K562 (cell line): ENCODE measurements at regions not wholly inside any gene's neighbourhood (a gene's known extent, or its start where the extent isn't known, plus 50 kb on each side); places are given as distances from the start of the nearest gene placed in this dataset.

Experiments used
- ATAC-seq: fragments of 200-7000 bp; cut with Tn5 transposase; 3 replicates; pipeline ENCODE4 v1.9.1; 2020; ENCODE audit warnings: moderate library complexity
- BruUV-seq: library from RNA; stranded (reverse); fragments of 400-500 nt; replicated peaks from 2 replicates; lab custom pipeline; 2021; lab: Mats Ljungman, UMichigan
- CTCF ChIA-PET: fragments of 300-600 bp; formaldehyde crosslinking; extraction: SDS; loops from one replicate; lab custom pipeline; 2021; ENCODE audit warnings: low intra/inter-chr PET ratio; lab: Yijun Ruan, JAX
- POLR2A ChIA-PET: fragments of 300-600, 350-650 bp; sonication (Branson Sonifier 250); formaldehyde crosslinking; extraction: SDS; loops from one replicate; lab custom pipeline; 2021; ENCODE audit warnings: antibody characterized with exemption, inconsistent platforms; lab: Yijun Ruan, JAX
- DNase-seq, 4 experiments: peaks; one replicate each; pipeline versions ENCODE4 v3.0.0 to v3.0.0-alpha.2; 2011 to 2018; ENCODE audit warnings: low spot score in 3 of 4, mixed read lengths in 3 of 4; ENCODE audit errors: extremely low read depth in 1 of 4
- FAIRE-seq: peaks from 2 replicates; lab custom pipeline; 2011; peaks lifted over from hg19 to GRCh38; lab: Jason Lieb, UNC
- H2AFZ ChIP-seq: 2 replicates; pipeline ENCODE4 v1.6.0; 2011; ENCODE audit warnings: low read depth, low read length, control low read depth, inconsistent platforms
- H3K27ac ChIP-seq: fragments of 200-600 bp; 3 replicates; pipeline ENCODE4 v1.8.0; 2011; ENCODE audit warnings: low read depth, mild to moderate bottlenecking, control low read depth, inconsistent platforms, low read length, moderate library complexity, mixed read lengths; ENCODE audit errors: extremely low read depth
- H3K27me3 ChIP-seq, 2 experiments: fragments of 300-600 bp in 1 of 2; 2 replicates in 1 of 2; 3 replicates in 1 of 2; pipeline versions ENCODE4 v1.6.0 to v1.8.0; 2011; ENCODE audit warnings: inconsistent platforms in 2 of 2, low read length in 2 of 2, mild to moderate bottlenecking in 1 of 2, mixed read lengths in 1 of 2, moderate library complexity in 1 of 2; ENCODE audit not compliant: control insufficient read depth in 2 of 2, insufficient read depth in 2 of 2
- H3K36me3 ChIP-seq: fragments of 300-600 bp; 3 replicates; pipeline ENCODE4 v1.8.0; 2011; ENCODE audit warnings: mild to moderate bottlenecking, low read length, inconsistent platforms; ENCODE audit not compliant: control insufficient read depth, insufficient read depth
- H3K4me1 ChIP-seq, 2 experiments: fragments of 200-600 bp in 1 of 2; replicated peaks in 1 of 2; 2 replicates in 1 of 2; 3 replicates in 1 of 2; pipeline versions ENCODE4 v1.5.1 to v1.8.0; 2011; ENCODE audit warnings: inconsistent platforms in 2 of 2, low read length in 2 of 2, mild to moderate bottlenecking in 1 of 2, mixed read lengths in 1 of 2, moderate library complexity in 1 of 2; ENCODE audit not compliant: control insufficient read depth in 2 of 2, insufficient read depth in 2 of 2
- H3K4me2 ChIP-seq: 2 replicates; pipeline ENCODE4 v1.6.1; 2011; ENCODE audit warnings: low read length, control low read depth, inconsistent platforms, mixed read lengths; ENCODE audit not compliant: insufficient read depth
- H3K4me3 ChIP-seq: fragments of 200-600 bp; sonication (generic), shearing (Covaris generic); 2 replicates; pipeline ENCODE4 v1.5.1; 2016; ENCODE audit warnings: control low read depth, inconsistent platforms
- H3K79me2 ChIP-seq: fragments of 200-600 bp; 3 replicates; pipeline ENCODE4 v1.8.0; 2011; ENCODE audit warnings: low read length, inconsistent platforms; ENCODE audit not compliant: control insufficient read depth, insufficient read depth
- H3K9ac ChIP-seq, 2 experiments: 2 replicates each; pipeline versions ENCODE4 v1.6.0 to v1.6.1; 2011; ENCODE audit warnings: low read depth in 2 of 2, low read length in 2 of 2, control low read depth in 1 of 2, inconsistent platforms in 1 of 2, mild to moderate bottlenecking in 1 of 2, mixed read lengths in 1 of 2; ENCODE audit not compliant: insufficient read depth in 1 of 2
- H3K9me1 ChIP-seq: one replicate; pipeline ENCODE4 v1.6.0; 2011; ENCODE audit warnings: inconsistent platforms, mild to moderate bottlenecking, low read length, moderate library complexity; ENCODE audit not compliant: control insufficient read depth, insufficient read depth
- H3K9me3 ChIP-seq: replicated peaks from 2 replicates; pipeline ENCODE4 v1.5.1; 2011; ENCODE audit warnings: low read depth, low read length, inconsistent platforms; ENCODE audit not compliant: control insufficient read depth, insufficient read depth
- H4K20me1 ChIP-seq: replicated peaks from 2 replicates; pipeline ENCODE4 v1.6.1; 2011; ENCODE audit warnings: low read length, inconsistent platforms, mixed read lengths; ENCODE audit not compliant: control insufficient read depth, insufficient read depth
- HEY1 ChIP-seq: fragments of 250-450 bp; sonication (Bioruptor Pico); IDR thresholded peaks from 2 replicates; pipeline ENCODE4 v1.5.0; 2020; ENCODE audit warnings: mild to moderate bottlenecking, moderate library complexity, borderline replicate concordance
- SP1 ChIP-seq: sonication (generic); formaldehyde crosslinking; IDR thresholded peaks from 2 replicates; pipeline ENCODE4 v1.8.1; 2022; ENCODE audit warnings: mild to moderate bottlenecking, missing genetic modification reagents
- U2AF2 ChIP-seq: fragments of 200-400 bp; formaldehyde crosslinking; optimal IDR thresholded peaks from 2 replicates; pipeline ENCODE3; 2017; ENCODE audit warnings: low read depth, mild to moderate bottlenecking, low read length
- ZC3H4 ChIP-seq: sonication (generic); formaldehyde crosslinking; IDR thresholded peaks from 2 replicates; pipeline ENCODE4 v1.9.0; 2021; ENCODE audit warnings: missing genetic modification reagents, borderline replicate concordance
- WGBS: fragments of 100-300 bp; shearing (Covaris generic); methylation state at CpG from one replicate; pipeline ENCODE4 v1.1.6; 2016; ENCODE audit warnings: low coverage, mixed read lengths; ENCODE audit not compliant: insufficient coverage; ENCODE audit errors: missing lambda C conversion rate; 5-methylcytosine and 5-hydroxymethylcytosine counted together
- in situ Hi-C: fragments of 300-500 bp; cut with MboI; formaldehyde crosslinking; loops from 4 replicates; pipeline ENCODE4 v1.15.0; 2018; ENCODE audit warnings: inconsistent platforms, mixed read lengths
- intact Hi-C: fragments of 100-400 bp; cut with micrococcal nuclease; formaldehyde crosslinking; loops from 2 replicates; pipeline ENCODE4 v1.14.2; 2022
- TF ChIP-seq, protein P1 (sequence below): fragments of 450-650 bp; IDR thresholded peaks from 2 replicates; pipeline ENCODE4 v1.6.1; 2017; ENCODE audit warnings: mild to moderate bottlenecking, moderate library complexity
- TF ChIP-seq, protein P2 (sequence below), 2 experiments: IDR thresholded peaks in 1 of 2; conservative IDR thresholded peaks in 1 of 2; 2 replicates each; pipeline ENCODE4 v1.6.1; 2016; ENCODE audit warnings: low read depth in 2 of 2, mild to moderate bottlenecking in 1 of 2, missing compliant biosample characterization in 1 of 2, missing genetic modification characterization in 1 of 2, moderate library complexity in 1 of 2
- TF ChIP-seq, protein P3 (sequence below): fragments of 450-650 bp; formaldehyde crosslinking; IDR thresholded peaks from 2 replicates; pipeline ENCODE4 v1.4.0; 2020; ENCODE audit warnings: mild to moderate bottlenecking, moderate library complexity
- TF ChIP-seq, protein P4 (sequence below): fragments of 250-450 bp; sonication (Bioruptor Pico); IDR thresholded peaks from 2 replicates; pipeline ENCODE4 v1.8.0; 2021; ENCODE audit warnings: moderate library complexity, mild to moderate bottlenecking, inconsistent platforms

DNA sequence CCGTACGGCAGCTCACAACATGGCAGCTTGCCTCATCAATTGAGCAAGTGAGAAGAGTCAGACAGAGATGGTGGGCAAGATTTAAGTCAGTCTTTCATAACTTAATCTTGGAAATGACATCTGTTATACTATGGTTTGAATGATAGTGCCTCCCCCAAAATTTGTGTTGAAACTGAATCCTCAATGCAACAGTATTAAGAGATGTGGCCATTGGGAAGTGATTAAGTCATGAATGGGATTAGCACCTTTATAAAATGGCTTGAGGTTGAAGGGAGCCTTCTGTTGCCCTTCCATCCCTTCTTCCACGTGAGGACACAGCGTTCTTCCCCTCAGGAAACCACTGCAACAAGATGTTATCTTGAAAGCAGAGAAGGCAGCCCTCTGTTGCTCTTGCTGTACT lies 124.2 kb downstream of the C12orf75 start:
- Histone ChIP-seq H2AFZ (no peak overlapping the region), H3K9ac (no peak overlapping the region), H3K4me2 (no peak overlapping the region), H3K79me2 (no peaks in the 10 kb centered on the region), H3K9me3 (no peaks in the 10 kb centered on the region), H3K4me1 (no peaks in the 10 kb centered on the region), H3K27ac (no peak overlapping the region), H3K27me3 (no peaks in the 10 kb centered on the region; a peak in 1 of 5 replicates), H4K20me1 (no peaks in the 10 kb centered on the region), H3K36me3 (no peaks in the 10 kb centered on the region), H3K4me3 (no peak overlapping the region), H3K9me1 (no peaks in the 10 kb centered on the region)
- no peak for DNase-seq
- CTCF ChIA-PET = no interaction called here
- no peak for ATAC-seq
- intact Hi-C loops (no loop called here), in situ Hi-C loops (no loop called here)
- 3% methylated on average over 4 of the region's 4 CpGs for WGBS
- TF ChIP-seq ZC3H4 = no peak
- TF ChIP-seq, protein P1, sequence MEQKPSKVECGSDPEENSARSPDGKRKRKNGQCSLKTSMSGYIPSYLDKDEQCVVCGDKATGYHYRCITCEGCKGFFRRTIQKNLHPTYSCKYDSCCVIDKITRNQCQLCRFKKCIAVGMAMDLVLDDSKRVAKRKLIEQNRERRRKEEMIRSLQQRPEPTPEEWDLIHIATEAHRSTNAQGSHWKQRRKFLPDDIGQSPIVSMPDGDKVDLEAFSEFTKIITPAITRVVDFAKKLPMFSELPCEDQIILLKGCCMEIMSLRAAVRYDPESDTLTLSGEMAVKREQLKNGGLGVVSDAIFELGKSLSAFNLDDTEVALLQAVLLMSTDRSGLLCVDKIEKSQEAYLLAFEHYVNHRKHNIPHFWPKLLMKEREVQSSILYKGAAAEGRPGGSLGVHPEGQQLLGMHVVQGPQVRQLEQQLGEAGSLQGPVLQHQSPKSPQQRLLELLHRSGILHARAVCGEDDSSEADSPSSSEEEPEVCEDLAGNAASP = no peak
- TF ChIP-seq, protein P2, sequence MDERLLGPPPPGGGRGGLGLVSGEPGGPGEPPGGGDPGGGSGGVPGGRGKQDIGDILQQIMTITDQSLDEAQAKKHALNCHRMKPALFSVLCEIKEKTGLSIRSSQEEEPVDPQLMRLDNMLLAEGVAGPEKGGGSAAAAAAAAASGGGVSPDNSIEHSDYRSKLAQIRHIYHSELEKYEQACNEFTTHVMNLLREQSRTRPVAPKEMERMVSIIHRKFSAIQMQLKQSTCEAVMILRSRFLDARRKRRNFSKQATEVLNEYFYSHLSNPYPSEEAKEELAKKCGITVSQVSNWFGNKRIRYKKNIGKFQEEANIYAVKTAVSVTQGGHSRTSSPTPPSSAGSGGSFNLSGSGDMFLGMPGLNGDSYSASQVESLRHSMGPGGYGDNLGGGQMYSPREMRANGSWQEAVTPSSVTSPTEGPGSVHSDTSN (CRISPR knock-in tag; IDR thresholded peaks at IDR 0.05; ENCODE audit: low read depth) = no peak
- TF ChIP-seq, protein P2 (tag; conservative IDR thresholded peaks at IDR 0.05; ENCODE audit: low read depth) = no peak
- TF ChIP-seq, protein P3, sequence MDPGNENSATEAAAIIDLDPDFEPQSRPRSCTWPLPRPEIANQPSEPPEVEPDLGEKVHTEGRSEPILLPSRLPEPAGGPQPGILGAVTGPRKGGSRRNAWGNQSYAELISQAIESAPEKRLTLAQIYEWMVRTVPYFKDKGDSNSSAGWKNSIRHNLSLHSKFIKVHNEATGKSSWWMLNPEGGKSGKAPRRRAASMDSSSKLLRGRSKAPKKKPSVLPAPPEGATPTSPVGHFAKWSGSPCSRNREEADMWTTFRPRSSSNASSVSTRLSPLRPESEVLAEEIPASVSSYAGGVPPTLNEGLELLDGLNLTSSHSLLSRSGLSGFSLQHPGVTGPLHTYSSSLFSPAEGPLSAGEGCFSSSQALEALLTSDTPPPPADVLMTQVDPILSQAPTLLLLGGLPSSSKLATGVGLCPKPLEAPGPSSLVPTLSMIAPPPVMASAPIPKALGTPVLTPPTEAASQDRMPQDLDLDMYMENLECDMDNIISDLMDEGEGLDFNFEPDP (CRISPR knock-in tag) = no peak
- no peak for TF ChIP-seq HEY1 (CRISPR knock-in tag)
- TF ChIP-seq, protein P4, sequence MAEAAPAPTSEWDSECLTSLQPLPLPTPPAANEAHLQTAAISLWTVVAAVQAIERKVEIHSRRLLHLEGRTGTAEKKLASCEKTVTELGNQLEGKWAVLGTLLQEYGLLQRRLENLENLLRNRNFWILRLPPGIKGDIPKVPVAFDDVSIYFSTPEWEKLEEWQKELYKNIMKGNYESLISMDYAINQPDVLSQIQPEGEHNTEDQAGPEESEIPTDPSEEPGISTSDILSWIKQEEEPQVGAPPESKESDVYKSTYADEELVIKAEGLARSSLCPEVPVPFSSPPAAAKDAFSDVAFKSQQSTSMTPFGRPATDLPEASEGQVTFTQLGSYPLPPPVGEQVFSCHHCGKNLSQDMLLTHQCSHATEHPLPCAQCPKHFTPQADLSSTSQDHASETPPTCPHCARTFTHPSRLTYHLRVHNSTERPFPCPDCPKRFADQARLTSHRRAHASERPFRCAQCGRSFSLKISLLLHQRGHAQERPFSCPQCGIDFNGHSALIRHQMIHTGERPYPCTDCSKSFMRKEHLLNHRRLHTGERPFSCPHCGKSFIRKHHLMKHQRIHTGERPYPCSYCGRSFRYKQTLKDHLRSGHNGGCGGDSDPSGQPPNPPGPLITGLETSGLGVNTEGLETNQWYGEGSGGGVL (CRISPR knock-in tag) = no peak
- TF ChIP-seq U2AF2 = no peak
- TF ChIP-seq SP1 (CRISPR knock-in tag) = no peak
- POLR2A ChIA-PET = interaction anchor here (0.6 kb wide), 1 partner anchor 23 kb away, joined by 3 read pairs; no protein-coding TSS in a partner anchor
- no TSS peak for BruUV-seq
- FAIRE-seq = no peak
